ENCODE measurements at regions not wholly inside any gene's neighbourhood (a gene's known extent, or its start where the extent isn't known, plus 50 kb on each side); places are given as distances from the start of the nearest gene placed in this dataset.

GRCh38 chr11:111435046-111435698 is 56.1 kb upstream of the POU2AF1 start:
- H3K9me3 ChIP-seq, result no peaks in the 10 kb centered on the region
- WGBS, 3 donors, result 66 to 74% (median 72%) methylated on average over 12 of the region's 12 CpGs
- no peak overlapping the region for H3K4me3 ChIP-seq
- intact Hi-C loops (cut with DNase I), result no loop called here
- H3K27me3 ChIP-seq, result no peaks in the 10 kb centered on the region
- no peaks in the 10 kb centered on the region for H3K36me3 ChIP-seq
- no peaks in the 10 kb centered on the region for H3K4me1 ChIP-seq (ENCODE audit: insufficient read depth)
- no peak overlapping the region for H3K27ac ChIP-seq
- TF ChIP-seq EP300 (IDR thresholded peaks at IDR 0.05), result no peak
- no peak for TF ChIP-seq CTCF (IDR thresholded peaks at IDR 0.05)
- no peak for TF ChIP-seq POLR2A (IDR thresholded peaks at IDR 0.05)
- no peak for DNase-seq

GRCh38 chr11:111429066-111429506 is 50.0 kb upstream of the POU2AF1 start:
- WGBS, 3 donors, result 53 to 60% (median 58%) methylated on average over 7 of the region's 7 CpGs
- Histone ChIP-seq H3K36me3 (no peaks in the 10 kb centered on the region), H3K4me1 (ENCODE audit: insufficient read depth) (no peaks in the 10 kb centered on the region), H3K27ac (no peak overlapping the region), H3K27me3 (no peaks in the 10 kb centered on the region), H3K4me3 (no peak overlapping the region), H3K9me3 (no peaks in the 10 kb centered on the region)
- DNase-seq, result peak; percentile 44 to 84 (median 65)
- TF ChIP-seq EP300 (IDR thresholded peaks at IDR 0.05) (no peak), CTCF (IDR thresholded peaks at IDR 0.05) (peak in 2 of 3 donors; percentile 56 to 64), POLR2A (IDR thresholded peaks at IDR 0.05) (no peak)
- intact Hi-C loops (cut with DNase I), result no loop called here
